GM18909 (cell line): ENCODE measurements at regions not wholly inside any gene's neighbourhood (a gene's known extent, or its start where the extent isn't known, plus 50 kb on each side); places are given as distances from the start of the nearest gene placed in this dataset.

Experiments used
- ATAC-seq: cut with Tn5 transposase; IDR thresholded peaks from one replicate; pipeline ENCODE4 v1.9.1; 2021; ENCODE audit warnings: mild to moderate bottlenecking; ENCODE audit not compliant: unreplicated experiment, poor library complexity

DNA sequence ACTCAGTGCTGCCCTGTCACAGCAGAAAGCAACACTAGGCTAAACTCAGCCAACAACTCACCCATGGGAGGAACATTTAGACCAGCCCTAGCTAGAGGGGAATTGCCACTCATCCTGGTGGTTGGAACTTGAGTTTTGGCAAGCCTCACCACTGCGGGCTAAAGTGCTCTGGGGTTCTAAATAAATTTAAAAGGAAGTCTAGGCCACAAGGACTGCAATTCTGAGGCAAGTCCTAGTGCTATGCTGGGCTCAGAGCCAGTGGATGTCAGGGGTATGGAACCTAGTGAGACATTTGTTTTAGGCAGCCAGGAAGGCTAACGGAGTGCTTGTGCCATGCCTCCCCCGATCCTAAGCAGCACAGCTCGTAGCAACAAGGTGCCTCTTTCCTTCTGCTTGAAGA lies 78.0 kb downstream of the RGS13 start:
- no peak for ATAC-seq

- ATAC-seq: no peak
These were observed 84.2 kb upstream of the RGS2 start for GRCh38 chr1:192724670-192725069.

DNA sequence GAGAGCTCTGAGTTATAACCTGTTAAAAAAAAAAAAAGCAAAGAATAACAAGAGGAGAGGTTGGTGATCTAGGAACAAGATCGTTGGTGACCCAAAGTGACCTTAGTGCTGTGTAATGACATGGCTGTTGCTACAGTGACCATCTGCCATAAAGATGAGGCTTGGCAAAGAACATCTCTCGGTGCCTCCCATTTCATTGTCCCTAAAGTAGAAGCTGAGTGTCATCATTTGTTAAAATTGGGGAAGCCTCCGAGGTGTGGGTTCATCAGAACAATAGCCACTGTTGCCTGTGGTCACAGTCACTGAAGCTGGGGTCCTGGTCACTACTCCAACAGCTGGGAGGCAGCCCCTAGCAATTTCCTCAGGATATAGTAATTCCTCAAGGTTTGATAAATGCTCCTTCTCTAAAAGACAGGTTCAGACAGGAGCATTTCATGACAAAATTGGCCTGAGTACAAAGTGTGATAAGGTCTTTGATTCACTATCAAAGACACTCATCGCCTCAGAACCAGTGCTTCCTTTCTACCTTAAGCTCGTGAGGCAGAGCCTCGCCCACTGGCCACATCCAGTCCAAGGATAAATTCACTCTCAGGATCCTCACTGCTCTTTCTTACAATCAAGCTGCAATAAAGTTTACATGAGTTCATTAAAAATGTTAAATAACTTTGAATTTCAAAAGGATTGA lies 81.9 kb upstream of the RGS2 start:
- no peak for ATAC-seq

DNA sequence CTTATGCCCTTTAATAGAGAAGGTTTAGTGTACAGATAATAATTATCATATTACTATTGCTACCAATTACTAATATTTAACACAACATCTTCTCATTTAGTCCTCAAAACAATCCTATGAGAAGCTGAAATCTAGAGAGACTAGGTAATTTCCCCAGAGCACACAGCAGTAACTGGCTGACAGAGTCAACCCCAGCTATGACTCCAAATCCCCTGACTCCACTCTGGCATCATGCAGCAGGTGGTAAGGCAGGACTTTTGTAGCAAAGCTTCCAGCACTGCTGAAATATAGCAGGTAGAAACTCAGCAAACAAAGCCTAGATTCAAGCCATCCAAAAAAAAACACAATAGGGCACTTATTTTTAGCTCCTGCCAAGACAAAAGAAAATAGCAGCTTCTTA lies 79.3 kb upstream of the RGS2 start:
- ATAC-seq: no peak

DNA sequence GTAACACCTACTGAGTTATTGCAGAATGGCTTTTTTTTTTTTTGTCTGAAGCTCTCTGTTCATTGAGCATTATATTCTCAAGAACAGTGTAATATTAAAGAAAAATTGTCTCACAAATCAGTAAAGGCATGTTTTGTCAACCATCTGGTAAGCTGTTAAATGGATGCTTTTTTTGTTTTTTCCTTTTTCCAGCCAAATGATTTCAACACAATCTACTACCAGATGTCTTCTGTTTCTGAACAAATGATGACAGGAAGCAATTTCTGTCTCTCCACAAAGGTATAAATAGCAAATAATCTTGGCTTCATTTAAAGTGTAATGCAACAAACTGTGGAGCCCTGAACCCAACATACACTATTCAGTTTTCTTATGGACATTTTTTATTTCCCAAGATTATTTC lies 78.6 kb upstream of the RGS2 start:
- ATAC-seq: no peak

- ATAC-seq: peak; percentile 67
These were observed 76.1 kb upstream of the RGS2 start for GRCh38 chr1:192732787-192733186.

GRCh38 chr1:192735298-192735915 lies 73.4 kb upstream of the RGS2 start:
- ATAC-seq: no peak

- ATAC-seq: no peak
These were observed 71.5 kb upstream of the RGS2 start for GRCh38 chr1:192737306-192737705.

DNA sequence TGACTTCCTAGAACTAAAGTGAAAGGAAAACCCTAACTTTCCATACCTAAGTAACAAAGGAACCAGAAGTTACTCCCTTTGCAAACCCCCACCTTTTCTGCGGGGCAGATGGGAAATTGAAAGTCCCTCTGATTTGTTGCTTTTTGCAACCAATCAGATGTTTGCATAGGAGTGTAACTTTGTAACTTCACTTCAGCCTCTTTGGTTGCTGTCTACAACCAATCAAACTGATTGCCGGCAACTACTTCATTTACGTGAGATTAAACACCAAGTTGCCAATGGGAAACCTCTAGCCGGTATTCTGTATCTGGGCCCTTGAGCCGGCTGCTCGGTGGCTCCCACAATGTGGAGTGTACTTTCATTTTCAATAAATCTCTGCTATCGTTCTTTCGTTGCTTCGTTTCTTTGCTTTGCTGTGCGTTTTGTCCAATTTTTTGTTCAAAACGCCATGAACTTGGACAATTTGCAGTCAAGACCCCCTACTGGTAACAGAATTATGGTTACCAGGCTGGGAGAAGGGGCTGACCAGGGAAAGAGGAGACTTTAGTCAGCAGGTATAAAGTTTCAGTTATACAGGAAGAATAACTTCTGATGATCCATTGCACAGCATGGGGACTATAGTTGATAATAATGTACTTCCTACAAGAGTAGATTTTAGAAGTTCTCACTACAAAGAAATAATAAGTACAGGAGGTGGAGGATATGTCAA lies 69.2 kb upstream of the RGS2 start:
- no peak for ATAC-seq

DNA sequence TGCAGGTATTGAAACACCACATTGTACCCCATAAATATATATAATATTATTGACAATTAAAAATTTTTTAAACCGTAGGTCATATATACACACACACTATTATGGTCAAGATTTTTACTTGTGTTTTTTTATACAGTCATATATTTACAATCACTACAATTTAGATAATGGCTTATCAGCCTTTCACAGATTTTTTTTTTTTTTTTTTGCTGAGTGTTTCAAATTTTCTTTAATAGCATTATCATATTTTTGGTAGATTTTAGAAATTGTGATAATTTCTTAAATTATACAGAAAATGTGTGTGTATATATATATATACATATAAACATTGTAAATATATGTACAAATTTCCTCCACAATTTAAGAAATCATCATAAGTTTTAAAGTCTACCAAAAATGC lies 68.6 kb upstream of the RGS2 start:
- ATAC-seq: no peak

DNA sequence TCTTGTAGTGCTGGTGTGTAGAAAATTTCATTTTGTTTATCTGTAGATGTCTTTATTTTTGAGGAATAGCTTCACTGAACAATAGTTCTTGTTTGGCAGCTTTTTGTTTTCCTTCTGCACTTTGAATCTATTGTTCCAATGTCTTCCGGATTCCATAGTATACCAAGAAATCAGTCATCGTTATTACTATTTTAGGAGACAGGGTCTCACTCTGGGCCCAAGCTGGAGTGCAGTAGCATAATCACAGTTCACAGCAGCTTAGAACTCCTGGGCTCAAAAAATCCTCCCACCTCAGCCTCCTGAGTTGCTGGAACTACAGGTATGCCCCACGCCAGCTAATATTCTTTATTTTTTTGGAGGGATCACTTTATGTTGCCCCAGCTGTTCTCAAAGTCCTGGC lies 67.7 kb upstream of the RGS2 start:
- ATAC-seq: no peak

GRCh38 chr1:192747301-192747700 lies 61.5 kb upstream of the RGS2 start:
- no peak for ATAC-seq

DNA sequence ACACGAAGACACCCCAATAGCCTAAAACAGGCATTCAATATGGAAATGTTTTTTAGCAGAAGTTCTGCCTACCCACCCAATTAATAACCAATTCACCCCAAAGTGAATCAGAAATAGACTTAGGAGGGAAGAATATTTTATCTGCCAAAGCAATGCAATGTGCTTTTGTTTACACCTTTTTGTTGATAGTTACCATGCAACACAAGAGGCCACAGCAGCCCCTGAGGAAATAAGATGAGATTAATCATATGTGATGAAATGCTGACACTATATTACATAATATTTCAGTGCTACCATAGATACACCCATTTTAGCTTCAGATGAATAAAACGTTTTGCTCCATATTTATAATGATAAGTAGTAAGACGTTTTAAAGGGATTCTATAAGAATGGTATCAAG lies 60.9 kb upstream of the RGS2 start:
- ATAC-seq: no peak

DNA sequence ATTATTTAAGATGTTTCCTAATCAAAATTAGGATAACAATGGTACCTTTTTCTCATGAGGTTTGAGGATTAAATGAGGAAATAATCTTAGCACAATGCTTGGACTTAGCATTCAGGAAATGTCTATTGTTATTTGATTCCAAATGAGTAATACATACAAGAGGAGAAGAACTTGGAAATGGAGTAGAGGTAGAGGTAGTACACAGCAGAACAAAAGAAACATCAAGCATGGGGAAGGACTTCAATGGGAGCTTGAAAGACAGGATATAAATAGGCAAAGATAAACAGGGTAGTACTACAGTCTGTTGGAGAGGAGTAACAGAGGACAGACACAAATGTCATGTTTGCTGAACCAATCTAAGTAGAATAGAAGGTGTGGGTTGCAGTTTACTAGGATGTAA lies 59.5 kb upstream of the RGS2 start:
- no peak for ATAC-seq

DNA sequence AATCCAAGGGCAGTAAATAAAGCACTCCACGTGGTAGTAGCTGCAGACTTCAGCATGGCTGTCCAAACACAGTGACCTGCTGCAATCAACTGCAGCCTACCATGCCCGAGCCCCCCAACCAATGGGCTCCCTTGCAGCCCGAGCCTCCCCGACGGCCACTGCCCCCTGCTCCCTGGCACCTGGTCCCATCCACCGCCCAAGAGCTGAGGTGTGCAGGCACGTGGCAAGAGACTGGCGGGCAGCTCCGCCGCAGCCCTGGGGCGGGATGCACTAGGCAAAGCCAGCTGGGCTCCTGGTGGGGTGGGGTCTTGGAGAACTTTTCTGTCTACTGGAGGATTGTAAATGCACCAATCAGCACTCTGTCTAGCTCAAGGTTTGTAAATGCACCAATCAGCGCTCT lies 57.6 kb upstream of the RGS2 start:
- no peak for ATAC-seq

- ATAC-seq: no peak
These were observed 52.5 kb upstream of the RGS2 start for GRCh38 chr1:192756314-192756713.

DNA sequence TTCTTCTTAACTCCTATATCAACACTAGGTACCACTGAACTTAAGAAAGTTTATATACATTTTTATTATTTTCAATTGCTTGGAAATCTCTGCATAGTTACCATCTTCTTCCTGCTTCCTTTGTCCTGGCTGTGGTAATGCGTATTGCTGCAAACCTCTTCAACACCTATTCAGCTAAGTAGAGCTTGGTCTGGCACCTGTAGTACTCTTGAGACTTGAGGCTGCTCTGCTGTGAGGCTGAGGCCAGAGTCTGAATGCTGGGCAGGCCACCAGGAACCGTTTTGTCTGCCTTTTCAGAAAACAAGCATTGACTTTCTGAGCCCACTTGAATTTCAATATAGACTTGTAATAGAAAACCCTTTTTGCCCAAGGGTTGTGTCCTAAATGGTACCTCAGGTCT lies 52.0 kb upstream of the RGS2 start:
- no peak for ATAC-seq

- ATAC-seq: no peak
These were observed 50.3 kb upstream of the RGS2 start for GRCh38 chr1:192758492-192758891.
